ENCODE measurements at regions not wholly inside any gene's neighbourhood (a gene's known extent, or its start where the extent isn't known, plus 50 kb on each side); places are given as distances from the start of the nearest gene placed in this dataset.

- no peaks in the 10 kb centered on the region for H3K36me3 ChIP-seq (ENCODE audit: control insufficient read depth in 1 of 2, insufficient read depth in 2 of 2, low read length in 1 of 2)
- H3K27me3 ChIP-seq (ENCODE audit: control insufficient read depth in 1 of 2, insufficient read depth in 2 of 2, low read length in 1 of 2), result no peaks in the 10 kb centered on the region
- ATAC-seq (ENCODE audit: low FRiP score) (no peak), DNase-seq (no peak)
- H3K4me3 ChIP-seq (ENCODE audit: low read length in 2 of 2), result no peak overlapping the region
- H3K4me1 ChIP-seq (ENCODE audit: control insufficient read depth in 1 of 2, insufficient read depth in 2 of 2, low read length in 2 of 2), result peaks cover 0 to 2% of the 10 kb centered on the region in 2 donors
- no peak overlapping the region for H3K27ac ChIP-seq (ENCODE audit: low read depth in 1 of 2, low read length in 2 of 2)
- no peaks in the 10 kb centered on the region for H3K9me3 ChIP-seq (ENCODE audit: control insufficient read depth, low read length)
- intact Hi-C loops (cut with DNase I), result no loop called here
Observed at GRCh38 chr9:102779356-102779755, 215.8 kb upstream of the CYLC2 start.

DNA sequence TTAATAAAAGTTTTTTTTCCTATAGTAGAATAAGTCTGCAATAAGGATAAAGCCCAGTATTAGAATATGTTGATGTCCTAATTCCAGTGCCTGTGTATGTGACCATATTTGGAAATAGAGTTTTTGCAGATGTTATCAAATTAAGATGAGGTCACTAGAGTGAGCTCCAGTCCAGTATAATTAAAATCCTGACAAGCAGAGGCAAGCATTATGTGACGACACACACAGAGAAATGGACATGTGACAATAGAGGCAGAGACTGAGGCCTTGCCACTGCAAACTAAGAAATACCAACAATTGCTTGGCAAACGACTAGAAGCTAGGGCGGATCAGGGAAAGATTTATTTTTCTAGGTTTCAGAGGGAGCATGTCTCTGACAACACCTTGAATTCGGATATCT is 216.4 kb upstream of the CYLC2 start:
- DNase-seq (no peak), ATAC-seq (ENCODE audit: low FRiP score) (no peak)
- peaks cover 0 to 2% of the 10 kb centered on the region in 2 donors for H3K4me1 ChIP-seq (ENCODE audit: control insufficient read depth in 1 of 2, insufficient read depth in 2 of 2, low read length in 2 of 2)
- 12 to 18% methylated on average over 4 of the region's 4 CpGs for WGBS, 2 donors
- intact Hi-C loops (cut with DNase I), result no loop called here
- H3K4me3 ChIP-seq (ENCODE audit: low read length in 2 of 2), result no peak overlapping the region
- H3K9me3 ChIP-seq (ENCODE audit: control insufficient read depth, low read length), result no peaks in the 10 kb centered on the region
- no peaks in the 10 kb centered on the region for H3K27me3 ChIP-seq (ENCODE audit: control insufficient read depth in 1 of 2, insufficient read depth in 2 of 2, low read length in 1 of 2)
- H3K27ac ChIP-seq (ENCODE audit: low read depth in 1 of 2, low read length in 2 of 2), result no peak overlapping the region
- no peaks in the 10 kb centered on the region for H3K36me3 ChIP-seq (ENCODE audit: control insufficient read depth in 1 of 2, insufficient read depth in 2 of 2, low read length in 1 of 2)

- no peak for DNase-seq
- H3K27ac ChIP-seq (ENCODE audit: low read depth in 1 of 2, low read length in 2 of 2), result no peak overlapping the region
- no peaks in the 10 kb centered on the region for H3K4me1 ChIP-seq (ENCODE audit: control insufficient read depth in 1 of 2, insufficient read depth in 2 of 2, low read length in 2 of 2)
- no peak overlapping the region for H3K4me3 ChIP-seq (ENCODE audit: low read length in 2 of 2)
- intact Hi-C loops (cut with DNase I), result no loop called here
- no peaks in the 10 kb centered on the region for H3K36me3 ChIP-seq (ENCODE audit: control insufficient read depth in 1 of 2, insufficient read depth in 2 of 2, low read length in 1 of 2)
- ATAC-seq (ENCODE audit: low FRiP score), result no peak
- no peaks in the 10 kb centered on the region for H3K9me3 ChIP-seq (ENCODE audit: control insufficient read depth, low read length)
- H3K27me3 ChIP-seq (ENCODE audit: control insufficient read depth in 1 of 2, insufficient read depth in 2 of 2, low read length in 1 of 2), result no peaks in the 10 kb centered on the region
- 97% methylated on average over 3 of the region's 3 CpGs for WGBS, 2 donors
Observed at GRCh38 chr9:102770704-102771103, 224.4 kb upstream of the CYLC2 start.

GRCh38 chr9:102769307-102769706 is 225.8 kb upstream of the CYLC2 start:
- DNase-seq, result no peak
- no peak for ATAC-seq (ENCODE audit: low FRiP score)
- H3K36me3 ChIP-seq (ENCODE audit: control insufficient read depth in 1 of 2, insufficient read depth in 2 of 2, low read length in 1 of 2), result no peaks in the 10 kb centered on the region
- no peaks in the 10 kb centered on the region for H3K27me3 ChIP-seq (ENCODE audit: control insufficient read depth in 1 of 2, insufficient read depth in 2 of 2, low read length in 1 of 2)
- H3K9me3 ChIP-seq (ENCODE audit: control insufficient read depth, low read length), result no peaks in the 10 kb centered on the region
- intact Hi-C loops (cut with DNase I), result no loop called here
- H3K4me1 ChIP-seq (ENCODE audit: control insufficient read depth in 1 of 2, insufficient read depth in 2 of 2, low read length in 2 of 2), result no peaks in the 10 kb centered on the region
- no peak overlapping the region for H3K4me3 ChIP-seq (ENCODE audit: low read length in 2 of 2)
- WGBS, 2 donors, result 91 to 94% methylated on average over 1 of the region's 1 CpG
- H3K27ac ChIP-seq (ENCODE audit: low read depth in 1 of 2, low read length in 2 of 2), result no peak overlapping the region

DNA sequence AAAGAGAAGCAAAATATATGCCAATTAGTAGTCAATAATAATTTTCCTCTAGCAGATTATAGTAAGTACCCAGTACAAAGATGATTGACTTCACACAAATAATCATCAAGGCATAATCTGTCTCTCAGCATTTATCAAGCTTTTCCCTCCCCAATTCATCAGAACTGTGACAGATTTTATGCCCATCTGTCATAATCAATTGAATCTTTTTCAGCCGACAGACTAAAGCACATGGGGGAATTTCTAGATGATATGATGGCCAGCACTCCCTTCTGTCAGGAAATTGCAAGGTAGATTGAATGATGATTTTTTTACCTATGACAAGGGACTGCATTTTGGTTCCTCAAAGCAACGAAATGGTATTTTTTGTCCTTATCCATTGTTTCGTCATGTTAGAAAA is 227.1 kb upstream of the CYLC2 start:
- Histone ChIP-seq H3K9me3 (ENCODE audit: control insufficient read depth, low read length) (no peaks in the 10 kb centered on the region), H3K27me3 (ENCODE audit: control insufficient read depth in 1 of 2, insufficient read depth in 2 of 2, low read length in 1 of 2) (no peaks in the 10 kb centered on the region), H3K36me3 (ENCODE audit: control insufficient read depth in 1 of 2, insufficient read depth in 2 of 2, low read length in 1 of 2) (no peaks in the 10 kb centered on the region), H3K4me1 (ENCODE audit: control insufficient read depth in 1 of 2, insufficient read depth in 2 of 2, low read length in 2 of 2) (no peaks in the 10 kb centered on the region), H3K4me3 (ENCODE audit: low read length in 2 of 2) (no peak overlapping the region), H3K27ac (ENCODE audit: low read depth in 1 of 2, low read length in 2 of 2) (no peak overlapping the region)
- 81 to 89% methylated on average over 3 of the region's 3 CpGs for WGBS, 2 donors
- no peak for DNase-seq
- intact Hi-C loops (cut with DNase I), result no loop called here
- ATAC-seq (ENCODE audit: low FRiP score), result no peak

- DNase-seq (no peak), ATAC-seq (ENCODE audit: low FRiP score) (no peak)
- H3K4me3 ChIP-seq (ENCODE audit: low read length in 2 of 2), result no peak overlapping the region
- no peaks in the 10 kb centered on the region for H3K4me1 ChIP-seq (ENCODE audit: control insufficient read depth in 1 of 2, insufficient read depth in 2 of 2, low read length in 2 of 2)
- intact Hi-C loops (cut with DNase I), result no loop called here
- H3K27ac ChIP-seq (ENCODE audit: low read depth in 1 of 2, low read length in 2 of 2), result no peak overlapping the region
- WGBS, 2 donors, result 27 to 37% methylated on average over 4 of the region's 4 CpGs
- H3K27me3 ChIP-seq (ENCODE audit: control insufficient read depth in 1 of 2, insufficient read depth in 2 of 2, low read length in 1 of 2), result no peaks in the 10 kb centered on the region
- H3K9me3 ChIP-seq (ENCODE audit: control insufficient read depth, low read length), result no peaks in the 10 kb centered on the region
- no peaks in the 10 kb centered on the region for H3K36me3 ChIP-seq (ENCODE audit: control insufficient read depth in 1 of 2, insufficient read depth in 2 of 2, low read length in 1 of 2)
Observed at GRCh38 chr9:102767076-102767475, 228.1 kb upstream of the CYLC2 start.

DNA sequence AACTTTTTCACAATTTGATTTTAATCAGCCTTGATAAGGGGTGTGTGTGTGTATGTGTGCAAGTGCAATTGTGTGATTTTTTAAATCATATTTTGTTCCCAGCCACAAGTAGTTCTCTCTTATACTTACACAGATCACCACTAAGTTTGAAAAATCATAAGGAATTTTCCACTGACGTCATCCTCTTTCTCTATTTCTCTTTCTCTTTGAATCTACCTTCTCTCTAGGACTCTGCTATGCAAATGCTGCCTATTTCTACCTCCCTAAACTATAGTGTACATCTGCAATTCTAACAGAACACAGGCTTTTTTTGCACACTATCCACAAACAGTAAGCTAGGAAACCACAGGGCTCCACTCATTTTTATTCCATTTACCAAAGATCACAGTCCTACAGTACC is 254.6 kb upstream of the CYLC2 start:
- 65 to 73% methylated on average over 1 of the region's 1 CpG for WGBS, 2 donors
- ATAC-seq (ENCODE audit: low FRiP score) (no peak), DNase-seq (no peak)
- Histone ChIP-seq H3K27ac (ENCODE audit: low read depth in 1 of 2, low read length in 2 of 2) (no peak overlapping the region), H3K27me3 (ENCODE audit: control insufficient read depth in 1 of 2, insufficient read depth in 2 of 2, low read length in 1 of 2) (no peaks in the 10 kb centered on the region), H3K9me3 (ENCODE audit: control insufficient read depth, low read length) (no peaks in the 10 kb centered on the region), H3K36me3 (ENCODE audit: control insufficient read depth in 1 of 2, insufficient read depth in 2 of 2, low read length in 1 of 2) (no peaks in the 10 kb centered on the region), H3K4me3 (ENCODE audit: low read length in 2 of 2) (no peak overlapping the region), H3K4me1 (ENCODE audit: control insufficient read depth in 1 of 2, insufficient read depth in 2 of 2, low read length in 2 of 2) (no peaks in the 10 kb centered on the region)
- intact Hi-C loops (cut with DNase I), result no loop called here

DNA sequence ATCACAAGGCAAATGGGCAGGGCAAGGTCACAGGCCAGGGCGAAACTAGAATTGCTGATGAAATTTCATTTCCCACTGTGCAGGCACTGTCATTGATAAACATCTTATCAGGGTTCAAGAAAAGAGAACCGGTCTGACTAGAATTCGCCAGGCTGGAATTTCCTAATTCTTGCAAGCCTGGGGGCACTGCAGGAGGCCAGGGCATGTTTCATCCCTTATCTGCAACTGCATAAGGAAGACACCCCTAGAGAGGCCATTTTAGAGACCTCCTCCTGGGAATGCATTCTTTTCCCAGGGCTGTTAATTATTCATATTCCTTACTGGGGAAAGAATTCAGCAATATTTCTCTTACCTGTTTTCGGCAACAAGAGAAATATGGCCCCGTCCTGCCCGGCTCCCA is 266.2 kb upstream of the CYLC2 start:
- Histone ChIP-seq H3K4me3 (ENCODE audit: low read length in 2 of 2) (no peak overlapping the region), H3K27ac (ENCODE audit: low read depth in 1 of 2, low read length in 2 of 2) (no peak overlapping the region), H3K9me3 (ENCODE audit: control insufficient read depth, low read length) (no peaks in the 10 kb centered on the region), H3K27me3 (ENCODE audit: control insufficient read depth in 1 of 2, insufficient read depth in 2 of 2, low read length in 1 of 2) (no peaks in the 10 kb centered on the region), H3K4me1 (ENCODE audit: control insufficient read depth in 1 of 2, insufficient read depth in 2 of 2, low read length in 2 of 2) (no peaks in the 10 kb centered on the region), H3K36me3 (ENCODE audit: control insufficient read depth in 1 of 2, insufficient read depth in 2 of 2, low read length in 1 of 2) (no peaks in the 10 kb centered on the region)
- ATAC-seq (ENCODE audit: low FRiP score) (no peak), DNase-seq (no peak)
- intact Hi-C loops (cut with DNase I), result no loop called here
- 90 to 94% methylated on average over 6 of the region's 6 CpGs for WGBS, 2 donors

DNA sequence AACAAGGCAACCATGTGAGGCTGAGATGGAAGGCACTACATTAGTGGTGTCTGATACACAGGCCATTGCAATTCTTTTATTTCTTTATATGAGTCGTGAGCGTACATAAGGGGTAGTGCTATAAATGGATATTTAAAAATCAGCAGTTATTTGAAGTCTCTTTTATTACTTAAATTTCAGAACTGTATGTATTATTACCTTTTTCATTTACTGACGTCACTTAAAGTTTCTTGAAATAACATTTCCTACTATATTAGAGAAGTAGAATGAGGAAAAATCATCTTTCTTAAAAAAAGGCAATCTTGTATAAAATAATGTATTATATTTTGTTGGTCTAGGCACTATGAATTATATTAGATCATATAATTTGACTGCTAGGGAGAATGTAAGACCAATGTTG is 280.9 kb upstream of the CYLC2 start:
- intact Hi-C loops (cut with DNase I), result no loop called here
- DNase-seq, result no peak
- no peak overlapping the region for H3K27ac ChIP-seq (ENCODE audit: low read depth in 1 of 2, low read length in 2 of 2)
- 93 to 94% methylated on average over 3 of the region's 3 CpGs for WGBS, 2 donors
- peaks cover 2% of the 10 kb centered on the region for H3K9me3 ChIP-seq (ENCODE audit: control insufficient read depth, low read length)
- H3K27me3 ChIP-seq (ENCODE audit: control insufficient read depth in 1 of 2, insufficient read depth in 2 of 2, low read length in 1 of 2), result no peaks in the 10 kb centered on the region
- H3K36me3 ChIP-seq (ENCODE audit: control insufficient read depth in 1 of 2, insufficient read depth in 2 of 2, low read length in 1 of 2), result no peaks in the 10 kb centered on the region
- ATAC-seq (ENCODE audit: low FRiP score), result no peak
- H3K4me1 ChIP-seq (ENCODE audit: control insufficient read depth in 1 of 2, insufficient read depth in 2 of 2, low read length in 2 of 2), result no peaks in the 10 kb centered on the region
- no peak overlapping the region for H3K4me3 ChIP-seq (ENCODE audit: low read length in 2 of 2)
